ENCODE measurements at regions not wholly inside any gene's neighbourhood (a gene's known extent, or its start where the extent isn't known, plus 50 kb on each side); places are given as distances from the start of the nearest gene placed in this dataset.
"Not testable (repeated sequence)": the region's sequence is repeated elsewhere in the genome, so short reads cannot be mapped to it uniquely, and the experiment has no call there.

- no peak for DNase-seq (ENCODE audit: low spot score)
- in situ Hi-C loops (cut with MboI; ENCODE audit: low pct_unique_long_range_greater_than_20kb, low sequenced_read_pairs, unreplicated experiment): no loop called here
- TF ChIP-seq CTCF (IDR thresholded peaks at IDR 0.05; ENCODE audit: extremely low read depth, insufficient read depth, missing control alignments): no peak
These were observed 65.5 kb upstream of the ABCA1 start for GRCh38 chr9:104993291-104993963.

GRCh38 chr9:104997536-104997935 is 69.6 kb upstream of the ABCA1 start:
- TF ChIP-seq CTCF (IDR thresholded peaks at IDR 0.05; ENCODE audit: extremely low read depth, insufficient read depth, missing control alignments): no peak
- in situ Hi-C loops (cut with MboI; ENCODE audit: low pct_unique_long_range_greater_than_20kb, low sequenced_read_pairs, unreplicated experiment): no loop called here
- no peak for DNase-seq (ENCODE audit: low spot score)

GRCh38 chr9:104999136-104999535 is 71.2 kb upstream of the ABCA1 start:
- no peak for DNase-seq (ENCODE audit: low spot score)
- no peak for TF ChIP-seq CTCF (IDR thresholded peaks at IDR 0.05; ENCODE audit: extremely low read depth, insufficient read depth, missing control alignments)
- in situ Hi-C loops (cut with MboI; ENCODE audit: low pct_unique_long_range_greater_than_20kb, low sequenced_read_pairs, unreplicated experiment): no loop called here

GRCh38 chr9:105000529-105000928 is 72.6 kb upstream of the ABCA1 start:
- in situ Hi-C loops (cut with MboI; ENCODE audit: low pct_unique_long_range_greater_than_20kb, low sequenced_read_pairs, unreplicated experiment); DNase-seq (ENCODE audit: low spot score): not testable (repeated sequence)

- in situ Hi-C loops (cut with MboI; ENCODE audit: low pct_unique_long_range_greater_than_20kb, low sequenced_read_pairs, unreplicated experiment): no loop called here
- no peak for TF ChIP-seq CTCF (IDR thresholded peaks at IDR 0.05; ENCODE audit: extremely low read depth, insufficient read depth, missing control alignments)
- DNase-seq (ENCODE audit: low spot score): no peak
These were observed 76.6 kb upstream of the ABCA1 start for GRCh38 chr9:105004466-105005090.

GRCh38 chr9:105005186-105005585 is 77.2 kb upstream of the ABCA1 start:
- in situ Hi-C loops (cut with MboI; ENCODE audit: low pct_unique_long_range_greater_than_20kb, low sequenced_read_pairs, unreplicated experiment): no loop called here
- DNase-seq (ENCODE audit: low spot score): no peak
- TF ChIP-seq CTCF (IDR thresholded peaks at IDR 0.05; ENCODE audit: extremely low read depth, insufficient read depth, missing control alignments): no peak

- TF ChIP-seq CTCF (IDR thresholded peaks at IDR 0.05; ENCODE audit: extremely low read depth, insufficient read depth, missing control alignments): no peak
- in situ Hi-C loops (cut with MboI; ENCODE audit: low pct_unique_long_range_greater_than_20kb, low sequenced_read_pairs, unreplicated experiment): no loop called here
- DNase-seq (ENCODE audit: low spot score): no peak
These were observed 78.6 kb upstream of the ABCA1 start for GRCh38 chr9:105006514-105006913.
